GM19023 (cell line): ENCODE measurements at regions not wholly inside any gene's neighbourhood (a gene's known extent, or its start where the extent isn't known, plus 50 kb on each side); places are given as distances from the start of the nearest gene placed in this dataset.
"Not testable (repeated sequence)": the region's sequence is repeated elsewhere in the genome, so short reads cannot be mapped to it uniquely, and the experiment has no call there.

Source experiments
- ATAC-seq: cut with Tn5 transposase; IDR thresholded peaks from one replicate; pipeline ENCODE4 v1.9.1; 2021; ENCODE audit warnings: mild to moderate bottlenecking, moderate library complexity; ENCODE audit not compliant: unreplicated experiment

GRCh38 chr7:149608168-149608567 lies 110.6 kb upstream of the ZNF746 start:
- ATAC-seq: no peak

- no peak for ATAC-seq
Measured at GRCh38 chr7:149607683-149608082, 110.1 kb upstream of the ZNF746 start.

GRCh38 chr7:149606826-149607225 lies 109.2 kb upstream of the ZNF746 start:
- no peak for ATAC-seq

GRCh38 chr7:149605696-149606095 lies 108.1 kb upstream of the ZNF746 start:
- ATAC-seq: no peak

GRCh38 chr7:149604521-149604920 lies 106.9 kb upstream of the ZNF746 start:
- ATAC-seq: no peak

- peak; percentile 89 for ATAC-seq
Measured at GRCh38 chr7:149600669-149601330, 103.2 kb upstream of the ZNF746 start.

- no peak for ATAC-seq
Measured at GRCh38 chr7:149599636-149600206, 102.1 kb upstream of the ZNF746 start.

- no peak for ATAC-seq
Measured at GRCh38 chr7:149598721-149599308, 101.2 kb upstream of the ZNF746 start.

GRCh38 chr7:149597789-149598188 lies 100.2 kb upstream of the ZNF746 start:
- not testable (repeated sequence) for ATAC-seq

GRCh38 chr7:149595541-149595940 lies 97.9 kb upstream of the ZNF746 start:
- no peak for ATAC-seq

GRCh38 chr7:149595078-149595477 lies 97.5 kb upstream of the ZNF746 start:
- no peak for ATAC-seq

- ATAC-seq: no peak
Measured at GRCh38 chr7:149588930-149589329, 91.3 kb upstream of the ZNF746 start.

- ATAC-seq: no peak
Measured at GRCh38 chr7:149586646-149587645, 89.3 kb upstream of the ZNF746 start.

GRCh38 chr7:149584530-149584929 lies 86.9 kb upstream of the ZNF746 start:
- ATAC-seq: no peak

- ATAC-seq: no peak
Measured at GRCh38 chr7:149584009-149584408, 86.4 kb upstream of the ZNF746 start.

- no peak for ATAC-seq
Measured at GRCh38 chr7:149580328-149580727, 82.7 kb upstream of the ZNF746 start.

- not testable (repeated sequence) for ATAC-seq
Measured at GRCh38 chr7:149579365-149579764, 81.8 kb upstream of the ZNF746 start.

GRCh38 chr7:149574428-149574827 lies 76.8 kb upstream of the ZNF746 start:
- not testable (repeated sequence) for ATAC-seq

GRCh38 chr7:149573519-149573918 lies 75.9 kb upstream of the ZNF746 start:
- ATAC-seq: no peak

GRCh38 chr7:149572920-149573319 lies 75.3 kb upstream of the ZNF746 start:
- ATAC-seq: not testable (repeated sequence)

GRCh38 chr7:149570784-149571183 lies 73.2 kb upstream of the ZNF746 start:
- no peak for ATAC-seq
